GOT3 (cell line): ENCODE measurements at regions not wholly inside any gene's neighbourhood (a gene's known extent, or its start where the extent isn't known, plus 50 kb on each side); places are given as distances from the start of the nearest gene placed in this dataset.
"Not testable (repeated sequence)": the region's sequence is repeated elsewhere in the genome, so short reads cannot be mapped to it uniquely, and the experiment has no call there.

Source experiments
- DNase-seq: peaks from one replicate; lab custom pipeline; 2025; ENCODE audit warnings: mixed read lengths; lab: John Stamatoyannopoulos, UW

GRCh38 chr1:100597061-100597741 lies 59.3 kb downstream of the GPR88 start:
- no peak for DNase-seq

- no peak for DNase-seq
Measured at GRCh38 chr1:100597784-100598183, 59.8 kb downstream of the GPR88 start.

- not testable (repeated sequence) for DNase-seq
Measured at GRCh38 chr1:100600377-100600776, 62.4 kb downstream of the GPR88 start.

GRCh38 chr1:100602028-100602427 lies 64.1 kb downstream of the GPR88 start:
- DNase-seq: not testable (repeated sequence)

GRCh38 chr1:100604372-100604771 lies 66.4 kb downstream of the GPR88 start:
- no peak for DNase-seq

- no peak for DNase-seq
Measured at GRCh38 chr1:100606438-100606837, 68.5 kb downstream of the GPR88 start.

GRCh38 chr1:100607628-100608240 lies 69.8 kb downstream of the GPR88 start:
- DNase-seq: no peak

- DNase-seq: no peak
Measured at GRCh38 chr1:100609849-100610248, 71.9 kb downstream of the GPR88 start.

- DNase-seq: no peak
Measured at GRCh38 chr1:100611086-100611485, 73.1 kb downstream of the GPR88 start.

GRCh38 chr1:100612540-100612939 lies 74.6 kb downstream of the GPR88 start:
- DNase-seq: no peak

GRCh38 chr1:100613817-100614559 lies 76.0 kb downstream of the GPR88 start:
- DNase-seq: no peak

GRCh38 chr1:100614570-100614969 lies 76.6 kb downstream of the GPR88 start:
- no peak for DNase-seq

- no peak for DNase-seq
Measured at GRCh38 chr1:100615686-100616085, 77.7 kb downstream of the GPR88 start.

GRCh38 chr1:100616121-100616621 lies 78.2 kb downstream of the GPR88 start:
- DNase-seq: no peak

GRCh38 chr1:100622037-100622436 lies 84.1 kb downstream of the GPR88 start:
- peak; percentile 23 for DNase-seq

- no peak for DNase-seq
Measured at GRCh38 chr1:100622506-100622905, 84.6 kb downstream of the GPR88 start.

- DNase-seq: no peak
Measured at GRCh38 chr1:100622966-100623762, 85.2 kb downstream of the GPR88 start.

GRCh38 chr1:100624886-100625610 lies 87.1 kb downstream of the GPR88 start:
- no peak for DNase-seq

- no peak for DNase-seq
Measured at GRCh38 chr1:100626397-100626796, 88.5 kb downstream of the GPR88 start.

- no peak for DNase-seq
Measured at GRCh38 chr1:100627054-100627716, 89.2 kb downstream of the GPR88 start.

- no peak for DNase-seq
Measured at GRCh38 chr1:100627936-100628335, 90.0 kb downstream of the GPR88 start.
